GM12864 (cell line): ENCODE measurements at regions not wholly inside any gene's neighbourhood (a gene's known extent, or its start where the extent isn't known, plus 50 kb on each side); places are given as distances from the start of the nearest gene placed in this dataset.

Experiments used
- DNase-seq: peaks from one replicate; pipeline ENCODE4 v3.0.0-alpha.2; 2011; ENCODE audit warnings: low read depth
- H3K4me3 ChIP-seq: 2 replicates; pipeline ENCODE4 v1.5.1; 2011; ENCODE audit warnings: mild to moderate bottlenecking, low read depth, low read length, control low read depth
- CTCF ChIP-seq: IDR thresholded peaks from 2 replicates; pipeline ENCODE4 v1.5.1; 2011; ENCODE audit warnings: low read depth, mild to moderate bottlenecking, moderate library complexity, low read length, control low read depth, inconsistent platforms; ENCODE audit errors: missing control alignments

GRCh38 chr6:67889682-67889995 is 745.4 kb upstream of the ADGRB3 start:
- no peak overlapping the region for H3K4me3 ChIP-seq
- TF ChIP-seq CTCF = no peak

GRCh38 chr6:67888886-67889681 is 746.0 kb upstream of the ADGRB3 start:
- no peak overlapping the region for H3K4me3 ChIP-seq
- no peak for DNase-seq
- no peak for TF ChIP-seq CTCF

More at GRCh38 chr6:67889682-67889995, 745.4 kb upstream of the ADGRB3 start:
- DNase-seq = no peak

GRCh38 chr6:67888546-67888885 is 746.6 kb upstream of the ADGRB3 start:
- TF ChIP-seq CTCF = no peak
- no peak for DNase-seq
- H3K4me3 ChIP-seq = no peak overlapping the region

GRCh38 chr6:67887747-67888545 is 747.1 kb upstream of the ADGRB3 start:
- no peak for DNase-seq

GRCh38 chr6:67887419-67887746 is 747.7 kb upstream of the ADGRB3 start:
- DNase-seq = no peak
- no peak overlapping the region for H3K4me3 ChIP-seq
- no peak for TF ChIP-seq CTCF

More at GRCh38 chr6:67887747-67888545, 747.1 kb upstream of the ADGRB3 start:
- H3K4me3 ChIP-seq = no peak overlapping the region
- no peak for TF ChIP-seq CTCF

GRCh38 chr6:67886840-67887292 is 748.2 kb upstream of the ADGRB3 start:
- H3K4me3 ChIP-seq = no peak overlapping the region
- DNase-seq = no peak
- TF ChIP-seq CTCF = no peak
